AG04450 (cell line): ENCODE measurements at regions not wholly inside any gene's neighbourhood (a gene's known extent, or its start where the extent isn't known, plus 50 kb on each side); places are given as distances from the start of the nearest gene placed in this dataset.

ENCODE experiments used
- CTCF ChIA-PET: fragments of 300-600, 350-600 bp; formaldehyde crosslinking; extraction: SDS; loops from one replicate; lab custom pipeline; 2022; ENCODE audit warnings: antibody characterized with exemption, inconsistent platforms; lab: Charles Lee
- POLR2A ChIA-PET: fragments of 350-600 bp; formaldehyde crosslinking; extraction: SDS; loops from one replicate; lab custom pipeline; 2021; ENCODE audit warnings: antibody characterized with exemption, inconsistent platforms; lab: Yijun Ruan, JAX
- DNase-seq: peaks from one replicate; pipeline ENCODE4 v3.0.0-alpha.2; 2011; ENCODE audit warnings: low read depth, low spot score
- H3K27ac ChIP-seq: one replicate; pipeline ENCODE4 v1.5.1; 2012; ENCODE audit warnings: low read depth, low read length, control low read depth
- H3K27me3 ChIP-seq: one replicate; pipeline ENCODE4 v1.6.0; 2012; ENCODE audit warnings: low read length; ENCODE audit not compliant: control insufficient read depth, insufficient read depth
- H3K4me3 ChIP-seq: 2 replicates; pipeline ENCODE4 v1.5.1; 2011; ENCODE audit warnings: mild to moderate bottlenecking, low read depth, low read length, control low read depth
- H3K9me3 ChIP-seq: 2 replicates; pipeline ENCODE4 v1.5.1; 2012; ENCODE audit warnings: low read length; ENCODE audit not compliant: control insufficient read depth, insufficient read depth
- CTCF ChIP-seq: IDR thresholded peaks from 2 replicates; pipeline ENCODE4 v1.5.1; 2011; ENCODE audit warnings: low read depth, low read length, control low read depth, inconsistent platforms

GRCh38 chr7:81339946-81340345 is 421.1 kb upstream of the SEMA3C start:
- no peak overlapping the region for H3K27ac ChIP-seq
- POLR2A ChIA-PET: no interaction called here
- no peak overlapping the region for H3K4me3 ChIP-seq
- H3K9me3 ChIP-seq: no peaks in the 10 kb centered on the region
- DNase-seq: no peak
- H3K27me3 ChIP-seq: no peaks in the 10 kb centered on the region
- CTCF ChIA-PET: interaction anchor here (1.0 kb wide), 1 partner anchor 19 kb away, joined by 3 read pairs; no protein-coding TSS in a partner anchor
- TF ChIP-seq CTCF: no peak

GRCh38 chr7:81333536-81333935 is 414.7 kb upstream of the SEMA3C start:
- no peak for TF ChIP-seq CTCF
- POLR2A ChIA-PET: no interaction called here
- no peak overlapping the region for H3K4me3 ChIP-seq

GRCh38 chr7:81333004-81333403 is 414.2 kb upstream of the SEMA3C start:
- peak; percentile 16 for DNase-seq
- H3K9me3 ChIP-seq: no peaks in the 10 kb centered on the region; the same call in 1 of the 2 replicates
- CTCF ChIA-PET: interaction anchor here (1.5 kb wide), 1 partner anchor 124 kb away, joined by 4 read pairs; no protein-coding TSS in a partner anchor
- H3K27me3 ChIP-seq: no peaks in the 10 kb centered on the region
- H3K27ac ChIP-seq: no peak overlapping the region
- TF ChIP-seq CTCF: no peak
- no peak overlapping the region for H3K4me3 ChIP-seq
- POLR2A ChIA-PET: no interaction called here

More at GRCh38 chr7:81333536-81333935, 414.7 kb upstream of the SEMA3C start:
- Histone ChIP-seq H3K9me3 (no peaks in the 10 kb centered on the region; the same call in 1 of the 2 replicates), H3K27me3 (no peaks in the 10 kb centered on the region), H3K27ac (no peak overlapping the region)
- no peak for DNase-seq
- CTCF ChIA-PET: interaction anchor here (1.5 kb wide), 1 partner anchor 123 kb away, joined by 4 read pairs; no protein-coding TSS in a partner anchor

GRCh38 chr7:81331061-81332018 is 412.5 kb upstream of the SEMA3C start:
- H3K27ac ChIP-seq: no peak overlapping the region
- no peaks in the 10 kb centered on the region; the same call in 1 of the 2 replicates for H3K9me3 ChIP-seq
- TF ChIP-seq CTCF: no peak
- no peaks in the 10 kb centered on the region for H3K27me3 ChIP-seq
- ChIA-PET POLR2A (interaction anchor here (0.7 kb wide), 1 partner anchor 26 kb away, joined by 4 read pairs; no protein-coding TSS in a partner anchor), CTCF (no interaction called here)
- no peak for DNase-seq
- H3K4me3 ChIP-seq: no peak overlapping the region

- no peak for DNase-seq
- ChIA-PET POLR2A (no interaction called here), CTCF (interaction anchor here (0.6 kb wide), 1 partner anchor 632 kb away, joined by 3 read pairs; no protein-coding TSS in a partner anchor)
- H3K27me3 ChIP-seq: no peaks in the 10 kb centered on the region
- no peak for TF ChIP-seq CTCF
- H3K9me3 ChIP-seq: no peaks in the 10 kb centered on the region; the same call in 1 of the 2 replicates
- no peak overlapping the region for H3K27ac ChIP-seq
- no peak overlapping the region for H3K4me3 ChIP-seq
Measured at GRCh38 chr7:81330108-81330507, 411.3 kb upstream of the SEMA3C start.
